NCI-H774 (cell line): ENCODE measurements at regions not wholly inside any gene's neighbourhood (a gene's known extent, or its start where the extent isn't known, plus 50 kb on each side); places are given as distances from the start of the nearest gene placed in this dataset.

Source experiments
- DNase-seq: peaks from one replicate; lab custom pipeline; 2025; lab: John Stamatoyannopoulos, UW

DNA sequence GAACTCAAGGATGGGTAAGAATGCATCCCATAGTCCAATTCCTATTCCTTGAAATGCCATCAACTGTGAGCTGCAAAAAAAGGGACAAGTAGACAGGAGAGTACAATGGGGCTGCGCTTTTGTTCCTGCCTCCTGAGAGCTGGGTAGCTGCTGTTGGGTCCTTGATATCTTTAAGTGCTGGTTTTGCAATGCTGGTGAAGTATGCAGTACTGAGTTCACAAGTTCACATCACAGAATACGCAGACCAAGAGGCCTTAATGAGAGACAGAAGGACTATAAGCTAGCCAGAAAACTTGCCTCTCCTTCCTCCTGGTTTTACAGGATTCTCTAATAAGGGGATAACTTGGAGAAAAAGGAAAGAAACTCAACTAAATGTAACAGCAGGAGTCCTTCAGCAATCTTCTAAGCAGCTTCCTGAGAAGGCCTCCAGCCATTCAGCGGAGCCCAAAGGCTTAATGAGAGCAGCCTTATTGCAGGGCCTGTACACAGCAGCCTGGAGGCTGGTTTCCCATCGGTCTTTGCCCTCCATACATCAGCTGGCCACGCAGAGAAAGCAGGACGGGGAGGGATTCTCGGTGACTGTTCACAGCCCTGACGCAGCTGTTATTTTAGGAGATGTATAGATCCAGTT is 293.1 kb downstream of the CDCA7 start:
- DNase-seq, result no peak

DNA sequence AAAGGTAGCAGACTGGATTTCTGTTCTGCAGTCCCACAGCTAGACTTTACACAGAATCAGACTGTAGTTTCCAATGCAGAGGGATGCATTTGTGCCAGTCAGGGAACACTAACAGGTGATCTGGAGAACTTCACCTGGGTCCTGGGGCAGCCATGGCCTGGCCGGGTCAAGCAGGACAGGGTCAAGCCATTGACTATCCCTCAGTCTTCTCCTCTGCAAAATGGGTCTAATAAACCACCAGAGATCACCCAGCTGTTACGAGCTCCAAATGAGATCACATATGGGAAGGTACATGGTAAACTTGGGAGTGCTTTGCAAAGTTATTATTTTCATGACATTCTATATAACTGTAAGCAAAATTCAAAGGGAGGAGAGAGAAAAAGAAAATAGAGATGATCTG is 294.1 kb downstream of the CDCA7 start:
- no peak for DNase-seq

DNA sequence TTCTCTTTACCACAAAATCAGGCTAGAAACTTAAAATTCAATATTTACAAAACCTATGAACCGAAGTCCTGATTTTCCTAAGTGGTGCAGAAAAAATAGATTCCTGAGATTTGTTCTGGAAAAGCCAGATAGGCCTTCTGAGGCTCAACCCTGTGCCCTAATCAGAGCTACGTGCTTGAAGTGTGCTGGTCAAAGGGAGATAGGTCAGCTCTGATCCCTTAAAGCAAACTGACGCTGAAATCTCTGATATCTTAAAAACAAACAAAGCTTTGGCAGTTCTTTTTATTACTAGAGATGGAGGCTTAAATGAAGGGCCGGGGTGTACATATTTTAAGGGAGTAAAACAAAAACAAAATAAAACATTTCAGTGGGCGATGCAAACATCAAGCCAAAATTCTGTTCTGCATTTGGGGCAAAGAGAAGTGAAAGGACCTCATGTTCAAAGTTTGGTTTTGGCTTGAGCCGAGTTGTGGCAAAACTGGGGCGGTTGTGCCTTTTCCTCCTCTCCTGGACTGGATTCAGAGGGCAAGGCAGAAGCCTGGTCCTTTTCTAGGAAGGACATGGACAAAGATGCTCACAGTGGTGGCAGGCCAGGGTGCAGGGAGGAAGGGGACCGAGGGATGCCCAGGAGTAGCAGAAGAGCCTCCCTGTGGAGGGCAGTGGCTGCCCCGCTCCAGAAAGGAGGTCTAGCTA is 295.0 kb downstream of the CDCA7 start:
- no peak for DNase-seq

DNA sequence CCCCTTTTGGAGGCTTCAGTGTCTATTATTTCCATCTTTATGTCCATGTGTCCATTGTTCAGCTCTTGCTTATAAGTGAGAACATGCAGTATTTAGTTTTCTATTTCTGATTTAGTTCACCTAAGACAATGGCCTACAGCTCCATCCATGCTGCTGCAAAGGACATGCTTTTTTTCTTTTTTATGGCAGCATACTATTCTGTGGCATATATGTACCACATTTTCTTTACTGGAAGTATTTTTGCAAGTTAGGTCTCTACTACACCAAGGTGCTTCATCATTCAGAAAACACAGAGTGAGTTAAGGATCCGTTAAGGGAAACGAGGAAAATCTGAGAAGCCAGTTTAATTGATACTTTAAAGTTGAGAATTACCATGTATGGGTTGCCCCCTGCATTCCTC is 297.2 kb downstream of the CDCA7 start:
- DNase-seq, result no peak

DNA sequence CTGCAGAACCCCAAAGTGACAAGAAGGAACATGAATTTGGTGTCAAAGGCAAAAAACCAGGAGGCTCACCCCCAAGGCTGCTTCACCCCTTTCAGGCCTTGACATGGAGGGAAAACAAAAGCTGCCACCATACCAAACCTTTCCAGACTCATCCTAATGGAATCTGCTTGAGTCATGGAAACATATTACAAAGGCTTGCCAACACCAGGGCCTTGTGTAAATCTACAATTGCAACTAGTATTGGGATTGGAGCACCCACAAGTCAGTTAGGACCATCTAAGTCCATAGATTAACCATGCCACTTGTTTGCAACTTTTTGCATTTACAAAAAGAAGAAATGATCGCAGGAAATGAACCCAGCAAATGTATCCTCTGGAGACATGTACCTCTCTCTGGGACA is 297.6 kb downstream of the CDCA7 start:
- no peak for DNase-seq

DNA sequence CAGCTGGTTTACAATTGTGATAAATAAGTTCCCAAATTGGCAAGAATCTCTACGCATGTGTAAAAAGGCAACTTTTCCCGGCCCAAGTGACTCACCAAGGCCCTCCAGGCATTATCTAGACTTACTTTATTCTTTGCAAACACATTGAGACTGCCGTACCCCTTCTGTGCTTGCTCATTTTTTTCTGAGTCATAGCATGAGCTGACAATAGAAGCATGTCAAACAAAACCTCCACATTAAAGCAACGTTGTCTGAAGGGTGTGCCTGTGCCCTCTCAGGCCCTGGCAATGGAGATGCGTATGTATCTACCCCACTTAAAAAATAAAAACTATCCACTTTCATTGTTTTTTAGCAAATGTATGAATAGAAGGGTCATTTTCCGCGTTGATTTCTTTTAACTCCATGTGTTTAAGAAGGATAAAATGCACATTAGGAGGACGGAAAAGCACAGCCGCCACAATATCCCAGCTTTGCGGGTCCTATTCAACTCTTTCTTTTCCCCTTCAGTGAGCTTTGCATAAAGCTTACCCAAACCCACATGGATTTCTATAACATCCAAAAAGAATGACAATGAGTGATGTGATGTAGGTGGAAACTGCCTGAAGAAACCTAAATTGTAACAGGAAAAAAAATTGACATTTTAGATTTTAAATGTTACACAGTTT is 298.2 kb downstream of the CDCA7 start:
- DNase-seq, result peak; percentile 53

DNA sequence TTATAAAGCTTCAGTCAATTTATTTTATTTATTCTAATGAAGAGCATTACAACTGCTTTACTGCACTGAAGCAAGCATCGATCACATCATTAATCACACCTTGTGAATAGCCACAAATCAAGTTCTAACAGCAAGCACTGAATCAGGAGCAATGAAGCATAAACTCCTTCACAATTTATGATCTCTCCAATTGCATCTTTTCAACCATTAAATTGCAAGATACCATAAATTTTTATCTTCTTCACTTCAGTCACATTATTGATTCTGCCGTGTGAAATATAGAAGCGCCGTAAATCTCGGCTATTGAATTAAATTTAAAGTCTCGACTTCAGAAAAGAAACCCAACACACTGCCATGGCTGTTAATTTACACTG is 298.7 kb downstream of the CDCA7 start:
- no peak for DNase-seq

DNA sequence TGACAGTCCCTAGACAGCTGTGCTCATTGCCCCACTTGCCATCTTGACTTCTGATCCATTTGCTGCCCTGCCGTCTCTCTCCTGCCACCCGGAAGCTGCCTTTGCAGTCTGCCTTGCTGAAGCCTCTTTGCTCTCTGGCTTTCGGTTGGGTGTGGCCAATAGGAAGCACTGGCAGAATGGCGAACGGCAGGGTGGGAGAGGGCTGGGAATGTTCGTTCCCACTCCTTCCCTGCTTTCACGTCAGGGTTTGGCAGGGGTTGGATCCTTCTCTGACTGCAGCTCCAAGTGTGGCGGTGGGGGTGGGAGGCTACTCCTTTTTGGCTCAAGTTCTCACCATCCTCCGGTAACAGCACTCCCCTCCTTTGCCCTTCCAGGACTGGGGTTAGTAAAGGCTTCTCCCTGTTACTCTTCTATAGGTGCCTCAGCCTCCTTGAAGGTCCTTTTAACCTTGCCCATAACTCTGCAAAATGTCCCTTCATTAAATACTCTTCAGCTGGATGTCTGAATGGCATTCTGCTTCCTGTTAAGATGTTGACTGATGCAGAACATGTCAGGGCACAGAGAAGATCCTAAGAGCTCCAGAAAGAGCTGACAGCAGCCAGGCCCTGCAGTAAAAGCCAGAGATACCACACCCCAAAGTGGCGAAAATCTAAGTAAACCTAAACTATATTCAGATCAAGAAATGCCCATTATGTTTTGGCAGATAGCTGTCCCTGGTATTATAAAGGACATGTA is 299.7 kb downstream of the CDCA7 start:
- peak; percentile 8 for DNase-seq

DNA sequence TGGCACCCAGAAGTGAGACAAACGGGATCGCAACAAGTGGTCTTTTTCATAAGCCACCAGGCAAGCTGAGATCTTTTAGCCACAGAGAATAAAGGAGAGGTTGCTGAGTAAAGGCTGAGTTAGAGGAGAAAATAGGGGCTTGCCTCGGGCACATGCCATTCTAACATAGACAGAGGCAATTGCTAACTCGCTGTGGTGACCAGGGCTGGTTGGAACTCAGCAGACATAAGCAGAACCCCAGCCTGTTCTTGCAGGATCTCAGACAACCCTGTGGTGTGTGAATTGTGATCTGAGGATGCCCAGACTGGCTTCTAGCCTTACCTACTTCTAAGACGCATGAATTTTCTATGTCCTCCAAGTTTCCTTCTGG is 300.2 kb downstream of the CDCA7 start:
- DNase-seq, result no peak

DNA sequence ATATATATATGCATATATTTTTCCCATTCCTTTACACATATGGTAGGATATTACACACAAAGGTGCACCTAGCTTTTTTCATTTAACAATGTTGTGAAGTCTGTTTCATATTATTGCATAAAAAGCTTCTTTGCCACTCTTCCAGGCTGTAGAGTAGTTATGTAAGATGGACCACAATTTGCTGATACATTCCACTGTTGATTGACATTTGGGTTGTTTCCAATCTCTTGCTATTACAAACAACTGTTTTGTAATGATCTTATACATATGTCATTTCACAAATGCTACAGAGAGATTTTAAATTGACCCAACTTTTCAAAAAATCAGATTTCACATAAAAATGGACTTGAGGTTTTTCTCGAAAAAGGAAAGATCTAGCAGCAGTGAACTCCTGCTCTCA is 301.4 kb downstream of the CDCA7 start:
- DNase-seq, result no peak

DNA sequence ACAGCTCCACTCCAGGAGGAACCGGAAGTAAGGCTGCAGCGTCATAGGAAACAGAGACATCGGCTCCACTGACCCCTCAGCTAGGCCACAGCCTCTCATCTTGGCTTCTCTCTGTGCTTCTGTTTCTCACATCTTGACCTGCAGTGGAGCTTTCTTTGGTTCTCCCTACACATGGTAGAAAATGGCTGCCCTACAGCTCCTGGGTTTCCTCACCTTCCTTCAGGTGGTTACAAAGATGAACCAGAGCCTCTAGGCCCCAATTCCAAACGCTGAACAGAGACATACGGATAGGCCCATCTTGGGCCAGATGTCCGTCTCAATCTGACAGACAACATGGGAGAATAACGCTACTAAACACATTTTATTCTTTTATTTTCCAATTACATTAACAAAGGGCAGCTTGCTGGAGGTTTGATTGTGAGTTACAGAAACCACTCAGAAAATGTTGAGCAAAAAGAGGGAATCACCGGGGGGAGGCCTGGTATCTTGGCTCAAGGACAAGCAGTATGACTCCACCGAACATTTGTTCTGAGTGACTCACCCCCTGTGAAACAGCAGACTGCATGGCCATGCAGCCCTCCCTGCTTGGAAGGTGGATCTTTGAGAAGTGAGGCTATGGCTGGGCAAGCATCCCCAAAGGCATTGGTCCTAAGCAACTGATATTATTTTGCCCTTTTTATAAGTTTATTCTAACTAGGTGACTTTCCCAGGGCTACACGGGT is 303.5 kb downstream of the CDCA7 start:
- DNase-seq, result no peak

DNA sequence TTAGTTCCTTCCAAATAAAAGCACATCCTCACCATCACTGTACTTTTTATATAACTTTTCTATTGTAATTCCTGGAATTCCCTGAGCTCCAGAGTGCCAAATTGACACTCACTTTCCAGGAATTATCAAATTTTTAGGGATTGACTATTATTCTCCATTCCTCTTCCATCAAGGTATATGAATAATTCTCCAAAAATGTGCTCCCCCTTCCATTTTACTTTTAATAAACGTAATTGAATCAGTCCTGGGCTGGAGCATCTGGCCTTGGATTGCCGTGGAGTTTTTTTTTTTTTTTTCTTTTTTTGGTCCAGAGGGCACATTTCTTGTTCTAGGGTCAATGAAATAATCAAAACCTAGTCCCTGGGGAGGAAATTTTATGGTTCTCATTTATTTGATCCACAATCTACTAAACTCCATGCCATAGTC is 304.3 kb downstream of the CDCA7 start:
- DNase-seq, result no peak

DNA sequence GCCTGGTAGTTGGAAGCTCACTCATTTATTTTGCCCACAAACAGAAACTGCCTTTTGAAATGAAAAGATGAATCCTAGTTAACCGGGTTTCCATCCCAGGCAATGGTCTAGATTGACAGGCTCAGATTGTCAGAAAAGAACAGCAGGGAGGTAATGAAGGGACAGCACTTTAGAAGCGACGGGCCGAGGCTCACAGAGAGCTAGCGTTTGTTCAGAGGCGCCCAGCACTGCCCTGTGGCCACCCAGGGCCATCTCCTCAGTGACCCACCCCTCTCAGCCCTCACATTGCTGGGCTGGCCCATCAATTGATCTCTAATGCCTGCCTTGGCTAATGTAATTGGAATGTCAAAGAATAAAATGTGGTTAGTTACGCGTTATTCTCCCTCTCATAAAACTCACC is 304.8 kb downstream of the CDCA7 start:
- no peak for DNase-seq

DNA sequence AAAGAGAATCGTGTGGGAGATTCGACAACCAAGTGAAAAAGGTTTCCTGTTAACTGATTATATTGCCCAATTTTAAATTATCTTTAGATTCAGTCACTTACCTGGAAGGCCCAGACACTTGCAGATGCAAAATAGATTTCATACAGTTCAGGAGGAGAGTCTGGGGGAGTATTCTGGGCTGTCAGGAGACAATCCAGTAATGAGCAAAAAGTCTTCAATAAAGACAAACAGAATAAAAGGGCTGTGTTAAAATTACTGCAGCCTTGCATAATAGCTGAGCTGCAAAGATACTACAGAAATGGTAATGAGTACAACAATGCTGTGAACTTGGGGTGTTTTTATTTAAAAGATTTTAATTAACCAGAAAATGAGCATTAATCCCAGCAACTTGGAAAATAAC is 303.6 kb downstream of the SP3 start:
- no peak for DNase-seq

DNA sequence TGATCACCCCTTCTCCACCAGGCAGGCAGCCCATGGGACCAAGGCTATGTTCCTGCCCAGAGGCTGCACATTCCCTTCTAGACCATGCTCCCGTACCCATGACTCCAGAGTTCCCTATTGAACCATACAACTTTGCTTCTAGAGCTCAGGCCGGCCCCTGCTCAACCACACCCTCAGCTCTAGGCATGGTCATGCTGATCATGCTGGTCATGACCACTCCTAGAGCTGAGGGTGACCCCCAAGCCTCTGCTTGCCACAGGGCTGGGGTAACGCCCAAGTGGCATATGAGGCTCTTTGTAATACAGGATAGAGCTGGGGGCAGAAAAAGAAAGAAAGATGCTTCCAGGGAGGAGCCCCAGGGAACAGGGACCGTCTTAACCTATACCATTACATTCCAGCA is 301.8 kb downstream of the SP3 start:
- no peak for DNase-seq

DNA sequence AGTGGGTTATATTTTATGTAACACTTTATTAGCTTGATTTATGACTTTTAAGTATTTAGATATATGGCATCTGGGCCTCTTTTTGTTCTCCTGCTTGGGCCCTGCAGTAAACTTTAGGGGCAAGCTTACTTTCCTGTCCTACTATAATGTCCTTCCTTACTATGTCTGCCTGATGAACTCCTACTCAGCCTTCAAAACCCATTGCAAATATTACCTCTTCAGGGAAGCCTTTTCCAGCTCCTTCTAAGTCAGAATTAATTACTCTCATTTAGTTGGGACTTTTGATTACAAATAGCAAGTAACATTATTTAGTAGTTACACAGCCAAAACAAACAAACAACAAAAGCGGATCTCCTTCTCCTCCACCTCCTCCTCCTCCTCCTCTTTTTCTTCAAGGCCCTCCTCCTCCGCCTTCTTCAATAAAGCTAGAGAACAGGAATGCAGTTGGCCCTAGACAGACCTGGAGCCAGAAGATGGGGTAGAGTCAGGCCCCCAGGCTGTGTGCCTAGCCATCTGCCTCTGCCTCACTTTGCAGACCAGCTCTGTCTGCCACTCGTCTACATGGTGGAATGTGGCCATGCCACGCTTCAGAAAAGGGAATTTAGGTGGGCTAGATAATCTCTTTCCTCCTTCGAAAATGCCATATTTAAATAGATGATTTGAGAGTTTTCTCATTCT is 301.2 kb downstream of the SP3 start:
- no peak for DNase-seq

DNA sequence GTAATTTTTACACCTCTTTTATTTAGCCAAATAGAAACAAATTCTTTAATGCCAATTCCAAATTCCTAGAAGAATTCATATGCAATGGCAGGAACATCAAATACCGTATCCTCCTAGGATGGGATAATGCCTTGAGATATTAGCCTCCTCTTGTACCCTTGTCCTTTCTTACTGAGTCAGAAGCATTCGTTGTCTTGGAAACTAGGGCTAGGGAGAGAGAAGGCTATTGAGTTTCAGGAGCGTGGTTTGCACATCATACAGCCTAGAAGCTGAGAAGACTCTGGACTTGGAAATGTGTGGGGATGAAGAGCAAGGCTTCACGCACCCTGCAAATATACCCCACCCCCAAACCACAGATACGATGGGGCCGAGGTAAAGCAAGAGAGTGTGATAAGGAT is 300.7 kb downstream of the SP3 start:
- no peak for DNase-seq

DNA sequence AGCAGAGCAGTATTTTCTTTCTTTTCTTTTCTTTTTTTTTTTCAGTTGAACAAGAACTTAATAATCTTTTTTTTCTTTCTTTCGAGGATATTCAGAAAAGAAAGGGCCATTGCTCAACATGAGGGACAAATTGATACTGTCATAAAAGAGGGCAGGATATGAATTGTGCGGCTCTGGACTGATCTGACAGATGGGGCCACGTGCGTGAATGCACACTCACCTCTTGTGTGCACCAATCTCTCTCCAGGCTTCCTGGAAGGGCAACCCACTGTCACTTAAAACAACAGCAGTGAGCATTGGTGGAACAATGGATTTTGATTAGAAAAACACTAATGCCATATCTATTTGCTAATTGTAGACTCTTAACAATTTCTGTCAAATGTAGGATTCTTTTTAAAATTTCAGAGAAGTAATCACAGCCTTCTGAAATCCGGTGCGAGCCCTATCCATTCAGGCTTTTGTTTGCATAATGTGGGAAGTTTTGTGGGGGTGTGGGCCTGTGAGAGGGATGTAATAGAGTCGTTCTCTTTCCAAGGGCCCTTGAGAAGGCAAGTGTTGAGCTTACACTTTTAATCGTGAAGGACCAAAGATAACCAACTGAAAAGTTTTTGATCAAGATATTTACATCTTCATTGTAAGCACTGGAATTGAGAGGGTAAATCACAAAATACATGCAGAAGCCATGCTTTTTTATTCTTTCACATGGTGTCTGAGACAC is 298.8 kb downstream of the SP3 start:
- DNase-seq, result no peak

DNA sequence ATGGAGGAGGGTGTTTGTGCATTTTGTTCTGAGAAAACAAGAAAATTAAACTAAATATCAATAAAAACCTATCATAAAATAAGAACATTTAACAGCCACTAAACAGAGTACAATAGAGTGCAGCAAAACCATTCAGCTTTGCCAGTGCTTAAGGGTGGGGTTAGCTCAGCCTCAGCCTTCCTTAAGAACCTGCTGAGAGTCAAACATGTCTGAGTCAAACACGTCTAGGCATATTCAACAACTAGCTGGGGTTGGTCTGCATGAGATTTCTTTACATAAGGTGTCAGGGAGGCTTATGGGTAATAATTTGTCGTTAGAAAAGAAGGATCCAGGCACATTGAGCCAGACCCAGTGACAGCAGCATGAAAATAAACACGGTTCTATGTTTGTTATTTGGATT is 298.2 kb downstream of the SP3 start:
- DNase-seq, result no peak

DNA sequence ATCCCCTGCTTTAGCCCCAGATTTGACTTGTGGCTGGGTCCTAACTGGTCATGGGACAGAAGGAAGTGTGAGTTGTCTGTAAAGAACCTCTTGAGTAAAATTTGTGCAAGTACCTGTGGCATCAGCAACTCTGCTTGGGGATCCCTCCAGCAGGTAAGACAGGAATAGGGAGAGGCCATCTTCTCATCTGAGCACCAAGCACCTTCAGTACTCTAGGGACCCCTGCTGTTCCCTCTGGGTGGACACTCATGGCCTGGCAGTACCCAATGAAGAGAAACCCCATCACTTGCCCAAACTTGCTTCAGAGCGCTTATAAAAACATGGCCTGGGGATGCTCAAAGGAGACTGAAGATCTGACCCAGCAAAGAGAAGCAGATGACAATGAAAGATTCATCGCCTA is 297.8 kb downstream of the SP3 start:
- no peak for DNase-seq

DNA sequence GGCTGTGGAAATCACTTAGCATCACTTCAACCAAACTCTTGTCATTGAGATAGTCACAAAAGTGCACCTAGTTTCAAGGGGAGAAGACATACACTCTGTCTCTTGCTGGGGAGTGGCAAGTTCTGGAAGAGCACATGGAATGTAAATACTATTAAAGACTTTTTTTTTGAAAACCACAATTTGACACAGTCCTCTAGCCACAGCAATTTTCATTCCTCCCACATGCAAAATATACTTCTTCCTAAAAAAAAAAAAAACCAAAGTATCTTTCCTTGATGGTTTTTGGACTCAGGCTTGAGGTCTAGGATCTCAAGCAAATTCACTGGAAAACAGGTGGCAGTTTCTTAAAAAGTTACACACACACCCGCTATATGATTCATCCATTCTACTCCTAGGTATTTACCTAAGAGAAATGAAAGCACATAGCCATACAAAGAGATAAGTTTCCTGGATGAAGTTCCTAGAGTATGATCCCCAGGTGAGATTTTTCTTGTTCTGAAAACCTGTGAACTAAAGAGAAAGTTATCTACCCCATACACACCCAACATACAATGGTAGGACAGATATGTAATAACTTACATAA is 295.8 kb downstream of the SP3 start:
- DNase-seq, result no peak
